Umbilical cord (tissue), 1 donor: ENCODE measurements at regions not wholly inside any gene's neighbourhood (a gene's known extent, or its start where the extent isn't known, plus 50 kb on each side); places are given as distances from the start of the nearest gene placed in this dataset.
"Not testable (repeated sequence)": the region's sequence is repeated elsewhere in the genome, so short reads cannot be mapped to it uniquely, and the experiment has no call there.

Experiments
- DNase-seq: peaks from one replicate; pipeline ENCODE4 v3.0.0-alpha.2; 2015; ENCODE audit warnings: low spot score

DNA sequence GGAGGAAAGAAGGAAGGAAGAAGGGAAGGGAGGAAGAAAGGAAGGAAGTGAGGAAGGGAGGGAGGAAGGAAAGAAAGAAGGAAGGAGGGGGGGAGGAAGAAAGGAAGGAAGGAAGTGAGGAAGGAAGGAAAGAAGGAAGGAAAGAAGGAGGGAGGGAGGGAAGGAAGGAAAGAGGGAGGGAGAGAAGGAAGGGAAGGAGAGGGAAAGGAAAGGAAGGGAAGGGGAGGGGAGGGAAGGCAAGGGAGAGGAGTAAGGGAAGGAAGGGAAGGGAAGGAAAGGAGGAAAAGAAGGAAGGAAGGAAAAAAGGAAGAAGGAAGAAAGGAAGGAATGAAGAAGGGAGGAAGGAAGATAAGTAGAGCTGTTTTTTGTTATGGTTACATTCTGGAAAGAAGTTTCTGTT, 141.2 kb downstream of the LRRC3B start:
- DNase-seq: no peak

DNA sequence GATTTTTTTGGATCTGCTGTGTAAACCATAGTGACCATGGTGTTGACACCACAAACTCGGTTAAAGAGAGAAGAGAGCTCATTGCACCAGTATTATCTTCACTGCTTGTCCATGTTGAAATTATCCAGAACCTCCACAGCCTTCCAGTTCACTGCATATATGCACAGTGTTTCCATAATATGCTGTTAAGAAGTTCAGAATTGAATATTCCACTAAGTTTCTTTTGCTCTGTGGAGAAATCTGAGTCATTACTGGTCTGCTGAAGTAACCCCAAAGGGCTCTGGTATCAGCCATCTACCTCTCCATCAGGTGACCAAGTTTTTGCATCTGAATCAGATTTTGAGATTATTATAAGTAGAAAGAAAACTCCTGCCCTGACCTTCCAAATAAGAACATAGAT, 143.5 kb downstream of the LRRC3B start:
- DNase-seq: no peak

DNA sequence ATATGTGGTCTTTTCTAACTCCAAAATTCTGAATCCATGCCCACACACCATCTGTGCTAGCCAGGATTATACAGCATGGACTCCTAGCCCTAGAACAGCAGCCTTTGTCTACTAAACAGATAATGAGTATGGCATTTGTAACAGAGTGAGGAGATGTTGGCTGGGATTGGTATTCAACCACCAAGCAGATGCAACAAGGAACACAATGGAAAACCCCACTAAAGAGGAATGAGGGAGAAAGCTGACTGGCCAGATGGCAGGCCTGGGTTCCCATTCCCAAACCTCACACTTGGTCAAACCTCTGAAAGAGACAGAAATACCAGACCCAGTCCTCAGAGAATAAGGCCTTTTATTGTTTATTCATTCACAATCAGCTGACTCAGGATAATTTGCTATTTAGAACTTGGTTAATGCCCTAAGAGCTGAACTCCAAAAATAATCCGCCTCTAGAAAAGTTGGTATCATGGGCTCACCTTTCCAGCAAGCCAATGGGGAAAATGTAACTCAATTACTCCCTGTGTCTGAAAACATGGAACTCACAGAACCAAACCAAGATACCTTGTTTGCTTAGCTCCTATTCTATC, 145.6 kb downstream of the LRRC3B start:
- no peak for DNase-seq

DNA sequence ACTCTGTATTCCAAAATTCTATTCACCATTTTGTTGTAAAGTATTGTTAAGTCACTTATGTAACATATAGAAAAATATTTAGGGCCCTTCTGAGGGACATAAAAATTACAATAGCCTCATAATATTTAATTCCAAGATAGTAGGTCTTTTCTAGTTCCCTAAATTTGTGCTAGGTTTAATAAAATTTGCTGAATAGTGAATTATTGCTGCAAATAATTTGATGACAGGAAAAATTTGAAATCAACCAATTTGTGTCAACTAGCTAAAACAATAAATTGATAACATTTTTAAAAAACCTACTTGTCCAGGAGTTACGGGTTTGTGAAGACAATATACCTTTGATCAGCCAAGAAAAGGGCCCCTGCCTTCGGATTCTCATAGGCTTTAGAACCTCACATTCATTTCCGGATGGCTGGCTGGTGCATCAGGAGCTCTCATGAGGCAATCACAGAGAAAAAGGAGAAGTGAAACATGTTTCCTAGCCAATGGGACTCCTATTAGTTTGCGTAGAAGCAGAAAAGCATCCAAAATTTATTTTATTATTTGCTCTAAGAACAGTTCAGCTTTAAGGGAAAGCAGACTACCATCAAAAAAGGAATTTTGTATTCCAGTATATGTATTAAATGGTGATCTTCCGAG, 177.2 kb downstream of the LRRC3B start:
- no peak for DNase-seq

DNA sequence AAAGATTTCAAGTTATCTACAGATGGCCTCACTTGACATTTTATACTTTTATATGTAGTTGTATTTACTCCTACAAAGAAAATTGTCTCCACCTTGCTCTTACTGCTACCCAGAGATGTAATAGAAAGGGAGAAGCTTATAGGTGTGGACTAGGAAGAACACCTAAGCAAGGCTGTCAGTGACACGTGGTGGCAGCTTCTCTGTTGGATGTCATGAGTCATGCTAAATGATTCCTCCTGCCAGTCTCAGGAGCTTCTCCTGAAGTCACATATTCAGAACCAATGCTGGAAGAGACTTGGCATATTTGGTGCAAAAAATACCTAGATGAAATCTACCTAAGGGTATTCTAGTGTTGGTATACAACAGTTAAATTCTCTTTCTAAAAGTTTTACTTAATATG, 184.7 kb downstream of the LRRC3B start:
- no peak for DNase-seq

DNA sequence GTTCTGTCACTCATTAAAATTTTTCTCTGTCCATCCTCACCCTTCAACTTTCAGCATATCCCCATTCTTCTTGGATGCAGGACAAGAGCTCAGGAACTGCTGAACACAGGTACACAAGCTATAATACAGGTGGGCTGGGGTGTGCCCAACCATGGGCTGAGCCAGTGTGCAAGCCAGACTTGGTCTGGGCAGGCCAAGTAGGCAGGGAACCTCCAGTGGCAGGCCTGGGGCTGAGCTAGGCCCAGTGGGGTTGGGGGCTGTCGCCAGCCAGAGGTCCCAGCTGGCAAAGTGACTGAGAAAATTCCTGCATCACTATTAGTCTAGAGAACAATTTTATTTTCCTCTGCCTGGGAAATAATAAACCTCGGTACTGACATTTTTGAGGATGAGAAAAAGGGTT, 202.9 kb downstream of the LRRC3B start:
- no peak for DNase-seq

DNA sequence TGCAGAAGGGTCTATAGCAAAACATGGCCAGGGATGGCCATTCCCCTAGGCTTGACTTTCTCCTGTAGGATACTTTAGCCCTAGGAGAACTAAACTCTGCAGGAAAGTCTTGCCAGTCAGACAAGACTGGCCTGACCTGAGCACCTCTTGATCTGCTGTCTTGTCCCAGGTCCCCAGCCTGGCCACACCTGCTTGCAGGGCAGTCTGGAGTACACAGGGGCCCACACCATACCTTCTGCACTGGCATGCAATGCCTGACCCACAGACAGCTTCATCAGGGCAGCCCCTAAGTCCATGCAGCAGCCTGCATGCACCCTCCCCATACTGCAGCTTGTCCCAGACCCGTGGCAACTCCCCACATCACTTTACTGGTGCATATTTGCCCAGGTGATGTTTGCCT, 204.6 kb downstream of the LRRC3B start:
- DNase-seq: no peak

DNA sequence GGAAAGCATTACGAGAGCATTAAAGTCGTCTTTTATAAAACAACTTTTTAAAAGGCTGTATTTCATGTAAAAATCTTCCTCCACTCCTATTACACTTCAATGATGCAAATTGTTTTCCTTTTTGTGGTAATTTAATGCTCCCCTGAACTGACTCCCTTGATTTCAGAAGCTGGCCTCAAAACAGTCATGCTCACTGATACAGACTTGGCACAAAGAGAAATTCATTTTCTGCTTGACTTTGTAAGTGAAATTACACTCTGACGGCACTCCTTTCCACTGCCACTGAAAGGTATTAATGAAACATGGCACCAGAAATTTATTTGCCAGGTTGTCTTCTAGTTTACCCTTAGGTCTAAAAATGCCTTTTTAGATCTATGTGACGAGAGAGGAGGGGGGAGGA, 215.5 kb downstream of the LRRC3B start:
- peak; percentile 7 for DNase-seq

DNA sequence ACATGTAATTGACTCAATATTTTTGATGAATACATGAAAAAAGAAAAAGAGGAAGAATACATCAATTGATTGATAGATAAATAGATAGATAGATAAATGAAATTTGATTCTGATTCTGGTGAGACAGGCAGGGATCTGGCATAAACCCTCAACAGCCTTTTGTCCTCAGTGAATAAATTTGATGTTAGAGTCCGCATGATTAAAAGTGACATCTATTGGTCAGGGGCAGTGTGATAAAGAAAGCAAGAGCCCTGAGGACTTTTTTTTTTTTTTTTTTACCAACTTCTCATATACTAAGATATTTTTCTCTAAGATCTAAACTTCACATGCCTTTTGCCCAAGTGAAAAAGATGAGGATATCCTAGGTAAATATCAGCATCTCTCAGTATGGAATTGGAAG, 216.4 kb downstream of the LRRC3B start:
- no peak for DNase-seq

DNA sequence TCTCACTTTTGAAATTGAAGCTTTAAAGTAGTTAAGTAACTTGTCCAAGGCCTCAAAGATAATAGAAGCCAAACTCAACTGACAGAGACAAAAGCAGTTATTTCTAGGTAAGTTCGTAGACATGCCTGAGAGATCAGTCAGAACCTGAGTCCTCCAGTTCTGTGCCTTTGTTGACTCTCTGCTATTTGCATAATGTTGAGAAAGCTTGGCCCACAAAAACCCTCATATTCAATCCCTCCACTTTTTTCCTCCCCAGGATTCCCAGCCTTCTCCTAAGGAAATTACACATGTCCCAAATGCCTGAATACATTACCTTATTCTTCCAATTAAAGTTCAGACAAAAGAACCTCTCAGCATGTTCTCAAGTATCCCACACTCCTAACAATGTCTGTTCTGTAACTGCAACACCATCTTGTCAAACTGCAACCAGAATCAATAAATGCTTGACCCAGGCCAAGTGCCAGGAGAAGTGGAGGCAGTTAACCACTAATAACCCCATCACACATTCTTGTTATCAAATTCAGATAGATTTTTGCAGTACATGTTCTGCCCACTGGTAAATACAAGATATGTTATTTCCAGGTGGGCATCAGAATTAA, 217.8 kb downstream of the LRRC3B start:
- DNase-seq: no peak

DNA sequence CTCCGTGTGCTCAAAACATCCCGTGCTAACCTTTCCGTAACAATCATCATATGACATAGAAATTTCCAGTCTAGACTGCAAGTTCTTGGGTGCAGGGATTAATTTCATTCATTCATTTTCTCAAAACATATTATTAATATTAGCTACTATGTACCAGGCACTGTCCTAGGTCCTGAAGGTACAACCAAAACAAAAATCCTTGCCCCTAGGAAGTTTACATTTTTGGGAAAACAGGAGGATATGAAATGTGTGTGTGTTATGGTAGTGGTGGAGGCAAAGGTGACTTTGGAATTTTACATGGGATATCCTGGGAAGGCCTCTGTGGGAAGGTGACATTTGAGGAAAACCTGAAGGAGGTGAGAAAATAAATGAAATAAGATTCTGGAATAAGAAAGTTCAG, 222.6 kb downstream of the LRRC3B start:
- DNase-seq: no peak

DNA sequence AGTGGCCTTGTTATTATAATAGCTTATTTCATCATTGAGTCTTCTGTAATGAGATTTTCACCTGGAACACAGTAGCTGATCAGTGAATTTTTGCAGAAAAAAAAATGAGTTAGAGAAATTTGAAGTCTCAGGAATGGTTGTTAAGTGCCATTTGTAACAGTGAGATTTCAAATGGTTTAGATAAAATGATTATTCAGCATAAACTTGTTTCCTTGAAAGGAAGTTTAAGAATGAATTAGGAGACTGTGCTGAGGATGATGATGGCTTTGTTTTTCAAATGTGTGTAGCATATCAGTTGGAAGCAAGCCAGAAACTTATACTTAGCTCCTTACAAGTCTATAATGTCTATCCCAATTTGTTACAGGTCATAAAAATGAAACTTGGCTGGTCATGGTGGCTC, 225.1 kb downstream of the LRRC3B start:
- no peak for DNase-seq

DNA sequence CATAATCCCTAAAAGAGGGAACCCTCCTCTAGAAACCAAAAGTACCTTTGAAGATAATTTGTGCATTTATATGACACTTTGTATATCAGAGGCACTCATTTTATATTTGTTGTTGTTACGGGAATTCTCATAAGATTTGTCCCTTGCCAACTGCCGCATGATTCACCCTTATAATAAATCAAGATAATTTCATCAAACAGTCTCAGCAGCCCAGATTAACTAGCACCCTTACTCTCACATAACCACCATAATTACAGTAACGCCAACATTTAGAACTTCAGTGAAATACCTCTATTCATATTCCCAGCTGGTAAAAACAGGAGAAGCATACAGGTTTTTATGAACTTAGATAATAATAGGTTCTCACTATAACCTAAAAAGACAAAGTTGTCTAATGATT, 271.9 kb downstream of the LRRC3B start:
- DNase-seq: no peak

DNA sequence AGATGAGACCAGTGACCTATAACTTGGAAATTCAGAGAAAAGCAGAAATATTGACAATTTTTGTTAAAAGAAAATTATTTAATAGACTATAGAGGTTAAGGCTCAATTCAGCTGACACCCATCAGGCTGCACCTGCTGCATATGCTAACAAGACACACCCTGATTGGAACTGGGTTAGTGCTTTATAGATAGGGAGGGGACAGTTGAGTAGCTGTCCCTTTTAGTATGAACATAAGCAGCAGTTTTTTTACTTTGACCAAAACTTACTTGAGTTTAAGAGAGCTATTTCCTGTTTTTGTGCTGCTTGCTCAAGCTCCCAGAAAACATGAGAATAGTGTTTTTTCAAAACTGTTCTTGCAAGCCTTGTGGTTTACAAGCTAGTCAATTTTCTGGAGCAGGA, 292.6 kb downstream of the LRRC3B start:
- DNase-seq: no peak

DNA sequence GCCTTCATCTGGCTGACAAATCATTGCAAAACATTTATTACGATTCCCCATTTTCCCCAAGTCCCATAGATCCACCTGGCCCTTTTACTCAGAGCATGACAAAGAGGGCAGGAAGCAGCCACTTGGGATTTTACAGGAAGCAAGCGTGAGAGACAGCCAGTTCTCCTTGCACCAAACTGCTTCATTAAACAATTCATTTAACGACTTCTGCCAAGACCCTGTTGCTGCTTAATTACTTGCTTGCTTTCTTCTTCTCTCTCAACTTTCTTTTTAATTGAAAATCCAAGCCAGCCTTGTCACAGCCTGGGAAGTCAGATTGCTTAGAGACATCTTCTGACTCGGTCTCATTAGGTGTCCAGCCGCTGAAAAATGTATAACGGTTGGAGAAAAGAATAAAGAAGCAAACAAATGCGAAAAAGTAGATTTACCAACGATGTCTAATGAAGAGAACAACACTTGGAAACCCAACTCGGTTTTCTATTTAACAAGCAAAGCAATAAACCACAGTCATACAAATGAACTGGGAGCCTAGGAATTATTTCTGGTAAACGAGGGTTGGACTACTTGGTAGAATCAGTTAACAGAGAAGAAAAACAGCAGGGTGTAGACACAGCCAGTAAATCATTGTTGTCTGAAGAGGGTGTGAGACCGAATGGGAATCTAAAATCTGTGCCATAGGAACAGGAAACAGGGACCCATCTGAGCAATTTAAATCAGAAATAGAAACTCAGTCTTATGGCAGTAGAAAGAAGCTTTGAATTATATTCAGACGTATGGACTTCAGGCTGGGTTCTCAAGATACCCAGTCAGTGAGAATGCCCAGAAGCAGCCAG, 298.3 kb downstream of the LRRC3B start:
- no peak for DNase-seq

DNA sequence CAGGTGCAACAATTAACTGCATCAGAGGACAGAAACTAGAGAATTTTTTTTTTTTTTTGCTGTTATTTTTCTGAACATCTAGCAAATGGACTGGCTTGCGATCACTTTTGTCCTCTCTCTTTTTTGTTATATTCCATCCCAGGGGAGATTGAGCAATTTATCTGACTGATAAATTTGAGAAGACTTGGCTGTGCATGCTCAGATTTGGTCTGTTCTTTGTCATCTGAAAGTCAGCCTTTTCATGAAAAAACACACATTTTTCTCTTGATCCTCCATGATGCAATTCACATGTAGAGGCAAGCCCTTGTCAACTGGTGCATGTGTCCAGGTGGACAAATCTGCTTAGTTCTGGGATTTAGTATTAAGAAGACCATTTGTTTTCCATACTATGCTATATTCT, 309.3 kb downstream of the LRRC3B start:
- peak; percentile 88 for DNase-seq

DNA sequence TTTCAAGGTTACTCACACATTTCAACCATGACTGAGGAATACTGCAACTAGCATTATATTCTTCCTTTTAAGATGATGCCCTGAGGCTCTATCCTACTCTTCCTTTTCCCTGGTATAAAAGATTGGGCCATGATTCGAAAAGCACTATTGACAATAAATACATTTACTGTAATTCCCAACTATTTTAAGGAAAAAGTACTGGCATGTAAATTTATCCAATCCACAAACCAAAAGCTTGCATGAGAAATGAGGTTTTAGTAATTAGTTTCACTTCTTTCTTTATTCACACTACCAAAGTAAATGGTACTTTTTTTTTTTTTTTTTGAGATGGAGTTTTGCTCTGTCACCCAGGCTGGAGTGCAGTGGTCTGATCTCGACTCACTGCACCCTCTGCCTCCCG, 310.2 kb downstream of the LRRC3B start:
- DNase-seq: no peak

DNA sequence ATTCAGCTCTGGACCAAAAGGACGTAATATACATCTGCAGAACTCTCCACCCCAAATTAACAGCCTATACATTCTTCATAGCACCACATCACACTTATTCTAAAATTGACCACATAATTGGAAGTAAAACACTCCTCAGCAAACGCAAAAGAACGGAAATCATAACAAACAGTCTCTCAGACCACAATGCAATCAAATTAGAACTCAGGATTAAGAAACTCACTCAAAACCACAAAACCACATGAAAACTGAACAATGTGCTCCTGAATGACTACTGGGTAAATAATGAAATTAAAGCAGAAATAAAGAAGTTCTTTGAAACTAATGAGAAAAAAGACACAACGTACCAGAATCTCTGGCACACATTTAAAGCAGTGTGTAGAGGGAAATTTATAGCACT, 322.9 kb downstream of the LRRC3B start:
- DNase-seq: not testable (repeated sequence)

DNA sequence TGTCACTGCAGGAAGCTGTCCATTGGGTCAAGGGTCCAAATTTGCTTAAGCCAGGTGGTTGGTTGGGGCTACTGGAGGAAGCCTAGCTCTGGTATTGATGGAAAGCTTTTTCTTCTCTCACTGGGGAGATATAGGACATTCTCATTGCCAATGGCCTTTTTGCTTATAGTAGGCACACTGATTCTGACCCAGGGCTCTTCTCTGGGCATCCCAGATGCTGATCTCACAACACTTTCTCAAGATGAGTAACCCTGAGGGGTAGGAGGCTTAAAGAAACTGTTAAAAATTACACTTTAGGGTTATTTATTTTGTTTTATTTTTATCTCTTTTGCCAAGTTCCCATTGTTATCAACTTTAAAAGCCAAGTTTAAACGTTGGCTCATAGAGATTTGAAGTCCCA, 337.8 kb downstream of the LRRC3B start:
- DNase-seq: no peak

DNA sequence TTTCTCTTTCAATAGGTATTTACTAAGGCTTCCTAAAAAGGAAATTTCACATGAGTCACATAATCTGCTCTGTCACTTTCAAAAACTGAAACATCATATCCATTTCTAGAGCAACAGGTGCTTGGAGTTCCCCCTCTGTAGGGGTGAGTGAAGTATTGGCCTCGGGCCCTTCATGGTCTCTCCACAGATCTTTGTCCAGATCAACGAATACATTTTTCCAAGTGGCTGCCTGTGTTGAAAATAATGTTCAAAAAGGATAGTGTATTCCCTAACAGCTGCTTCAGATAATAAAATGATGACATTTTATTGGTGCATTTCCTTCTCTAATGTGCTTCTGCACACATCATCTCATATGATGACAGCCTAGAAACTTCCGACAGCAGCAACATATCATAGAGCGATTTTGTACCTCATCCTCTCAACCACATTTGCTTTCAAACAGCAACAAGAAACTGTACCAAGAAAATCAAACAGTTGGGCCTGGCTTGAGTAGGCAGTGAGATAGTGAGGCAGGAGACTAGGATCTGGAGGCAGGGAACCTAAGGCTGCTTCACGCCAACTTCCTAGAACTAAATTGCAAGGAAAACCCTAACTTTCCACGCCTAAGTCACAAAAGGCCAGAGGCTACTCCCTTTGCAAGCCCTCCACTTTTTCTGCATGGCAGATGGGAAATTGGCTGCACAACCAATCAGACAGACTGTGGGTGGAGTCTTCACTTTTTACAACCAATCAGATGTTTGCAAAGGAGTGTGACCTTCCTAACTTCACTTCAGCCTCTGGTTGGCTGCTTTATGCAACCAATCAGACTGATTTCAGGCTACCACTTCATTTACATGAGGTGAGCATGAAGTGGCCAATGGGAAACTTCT, 340.2 kb downstream of the LRRC3B start:
- no peak for DNase-seq

DNA sequence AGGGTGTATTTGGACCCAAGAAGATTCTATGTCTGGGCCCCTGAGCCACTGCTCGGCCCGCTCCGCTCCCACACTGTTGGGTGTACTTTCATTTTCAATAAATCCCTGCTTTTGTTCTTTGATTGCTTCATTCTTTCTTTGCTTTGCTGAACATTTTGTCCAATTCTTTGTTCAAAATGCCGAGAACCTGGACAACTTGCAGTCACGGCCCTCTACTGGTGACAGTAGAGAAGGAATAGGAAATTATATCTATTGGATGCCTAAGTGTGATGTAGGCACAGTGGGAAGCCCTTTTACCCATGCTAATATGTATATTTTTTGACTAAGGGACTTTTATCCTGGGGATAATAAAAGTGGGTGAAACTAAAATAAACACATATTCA, 340.8 kb downstream of the LRRC3B start:
- DNase-seq: no peak

DNA sequence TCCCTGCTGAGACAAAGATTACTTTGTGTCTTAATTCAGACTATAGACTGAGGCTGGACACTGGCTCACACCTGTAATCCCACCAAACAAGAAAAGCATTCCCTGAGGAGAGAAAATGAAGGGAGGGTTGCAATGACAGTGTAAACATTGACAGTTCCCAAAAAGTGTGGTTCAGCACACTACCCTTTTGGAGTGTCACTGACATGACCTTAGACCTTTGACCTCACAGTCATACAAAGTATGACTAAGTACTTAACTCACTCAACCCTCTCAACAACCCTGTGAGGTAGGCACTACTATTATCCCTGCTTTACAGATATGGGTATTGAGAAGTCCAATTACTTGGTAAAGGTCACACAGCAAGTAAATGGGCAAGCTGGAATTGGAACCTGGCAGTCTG, 341.7 kb downstream of the LRRC3B start:
- DNase-seq: no peak
